IPS-20b (cell line): ENCODE measurements at regions not wholly inside any gene's neighbourhood (a gene's known extent, or its start where the extent isn't known, plus 50 kb on each side); places are given as distances from the start of the nearest gene placed in this dataset.
"Not testable (repeated sequence)": the region's sequence is repeated elsewhere in the genome, so short reads cannot be mapped to it uniquely, and the experiment has no call there.

Source experiments
- H3K27ac ChIP-seq: one replicate; pipeline ENCODE4 v1.5.1; 2013; ENCODE audit warnings: low read length
- H3K27me3 ChIP-seq: 2 replicates; pipeline ENCODE4 v1.6.1; 2013; ENCODE audit warnings: mild to moderate bottlenecking, low read length, inconsistent platforms; ENCODE audit not compliant: insufficient read depth
- H3K36me3 ChIP-seq: 2 replicates; pipeline ENCODE4 v1.6.1; 2013; ENCODE audit warnings: low read depth, mild to moderate bottlenecking, inconsistent platforms, low read length, moderate library complexity; ENCODE audit not compliant: insufficient read depth
- H3K4me1 ChIP-seq: 2 replicates; pipeline ENCODE4 v1.6.1; 2013; ENCODE audit warnings: mild to moderate bottlenecking, control low read depth, inconsistent platforms, low read length, moderate library complexity; ENCODE audit not compliant: insufficient read depth
- H3K4me3 ChIP-seq: 2 replicates; pipeline ENCODE4 v1.5.1; 2013; ENCODE audit warnings: mild to moderate bottlenecking, low read length, inconsistent platforms
- H3K9ac ChIP-seq: 2 replicates; pipeline ENCODE4 v1.6.1; 2013; ENCODE audit warnings: low read depth, mild to moderate bottlenecking, inconsistent platforms, low read length, moderate library complexity
- H3K9me3 ChIP-seq: 2 replicates; pipeline ENCODE4 v1.6.1; 2013; ENCODE audit warnings: mild to moderate bottlenecking, low read depth, low read length, inconsistent platforms; ENCODE audit not compliant: insufficient read depth

- H3K36me3 ChIP-seq, result no peaks in the 10 kb centered on the region
- H3K4me1 ChIP-seq, result peaks cover 14% of the 10 kb centered on the region
- no peaks in the 10 kb centered on the region for H3K9me3 ChIP-seq
- no peak overlapping the region for H3K9ac ChIP-seq
- H3K27me3 ChIP-seq, result no peaks in the 10 kb centered on the region
- no peak overlapping the region for H3K27ac ChIP-seq
- peak overlapping the region; percentile 23; the same call in 1 of the 2 replicates for H3K4me3 ChIP-seq
Measured at GRCh38 chr16:26598061-26598460, 468.7 kb upstream of the C16orf82 start.

- Histone ChIP-seq H3K27ac (no peak overlapping the region), H3K4me1 (peaks cover 14% of the 10 kb centered on the region), H3K9me3 (no peaks in the 10 kb centered on the region), H3K27me3 (no peaks in the 10 kb centered on the region), H3K9ac (0 out of 2 replicates have a peak overlapping the region, but pooled peaks have one; percentile 1), H3K4me3 (peak overlapping the region; percentile 3; the same call in 1 of the 2 replicates), H3K36me3 (no peaks in the 10 kb centered on the region)
Measured at GRCh38 chr16:26598998-26599784, 467.5 kb upstream of the C16orf82 start.

- Histone ChIP-seq H3K9ac (no peak overlapping the region), H3K36me3 (no peaks in the 10 kb centered on the region), H3K4me1 (peaks cover 14% of the 10 kb centered on the region), H3K4me3 (no peak overlapping the region), H3K9me3 (no peaks in the 10 kb centered on the region), H3K27me3 (no peaks in the 10 kb centered on the region), H3K27ac (no peak overlapping the region)
Measured at GRCh38 chr16:26599785-26600104, 467.0 kb upstream of the C16orf82 start.

- H3K27ac ChIP-seq, result no peak overlapping the region
- no peaks in the 10 kb centered on the region for H3K9me3 ChIP-seq
- H3K9ac ChIP-seq, result no peak overlapping the region
- peaks cover 14% of the 10 kb centered on the region for H3K4me1 ChIP-seq
- no peaks in the 10 kb centered on the region for H3K27me3 ChIP-seq
- no peaks in the 10 kb centered on the region for H3K36me3 ChIP-seq
- H3K4me3 ChIP-seq, result no peak overlapping the region
Measured at GRCh38 chr16:26601335-26601734, 465.4 kb upstream of the C16orf82 start.

- H3K27ac ChIP-seq, result no peak overlapping the region
- H3K4me1 ChIP-seq, result no peaks in the 10 kb centered on the region
- no peak overlapping the region for H3K9ac ChIP-seq
- H3K27me3 ChIP-seq, result no peaks in the 10 kb centered on the region; the same call in 1 of the 2 replicates
- no peak overlapping the region for H3K4me3 ChIP-seq
- no peaks in the 10 kb centered on the region for H3K36me3 ChIP-seq
- no peaks in the 10 kb centered on the region for H3K9me3 ChIP-seq
Measured at GRCh38 chr16:26605626-26606271, 461.0 kb upstream of the C16orf82 start.

- Histone ChIP-seq H3K4me1 (no peaks in the 10 kb centered on the region), H3K27me3 (no peaks in the 10 kb centered on the region; the same call in 1 of the 2 replicates), H3K4me3 (no peak overlapping the region), H3K27ac (no peak overlapping the region), H3K36me3 (no peaks in the 10 kb centered on the region), H3K9me3 (no peaks in the 10 kb centered on the region), H3K9ac (no peak overlapping the region)
Measured at GRCh38 chr16:26606381-26607150, 460.2 kb upstream of the C16orf82 start.

- Histone ChIP-seq H3K27me3 (no peaks in the 10 kb centered on the region; the same call in 1 of the 2 replicates), H3K9me3 (no peaks in the 10 kb centered on the region), H3K4me1 (no peaks in the 10 kb centered on the region), H3K9ac (no peak overlapping the region), H3K4me3 (no peak overlapping the region), H3K36me3 (no peaks in the 10 kb centered on the region), H3K27ac (no peak overlapping the region)
Measured at GRCh38 chr16:26614237-26614841, 452.4 kb upstream of the C16orf82 start.

- Histone ChIP-seq H3K4me1 (peaks cover 3% of the 10 kb centered on the region; the same call in 1 of the 2 replicates), H3K36me3 (no peaks in the 10 kb centered on the region), H3K4me3 (no peak overlapping the region), H3K9me3 (peaks cover 9% of the 10 kb centered on the region), H3K27ac (no peak overlapping the region), H3K27me3 (no peaks in the 10 kb centered on the region), H3K9ac (no peak overlapping the region)
Measured at GRCh38 chr16:26623442-26623841, 443.3 kb upstream of the C16orf82 start.

GRCh38 chr16:26627958-26628357 is 438.8 kb upstream of the C16orf82 start:
- peaks cover 36% of the 10 kb centered on the region for H3K9me3 ChIP-seq
- no peaks in the 10 kb centered on the region for H3K27me3 ChIP-seq
- no peaks in the 10 kb centered on the region for H3K36me3 ChIP-seq
- H3K27ac ChIP-seq, result no peak overlapping the region
- H3K4me3 ChIP-seq, result no peak overlapping the region
- H3K4me1 ChIP-seq, result peaks cover 3% of the 10 kb centered on the region; the same call in 1 of the 2 replicates
- no peak overlapping the region for H3K9ac ChIP-seq

GRCh38 chr16:26631365-26631764 is 435.4 kb upstream of the C16orf82 start:
- H3K9me3 ChIP-seq, result peaks cover 39% of the 10 kb centered on the region
- H3K4me1 ChIP-seq, result not testable (repeated sequence)

GRCh38 chr16:26642047-26642664 is 424.6 kb upstream of the C16orf82 start:
- Histone ChIP-seq H3K4me3 (no peak overlapping the region), H3K36me3 (no peaks in the 10 kb centered on the region), H3K4me1 (peaks cover 5% of the 10 kb centered on the region; the same call in 1 of the 2 replicates), H3K9ac (no peak overlapping the region), H3K9me3 (no peaks in the 10 kb centered on the region), H3K27ac (no peak overlapping the region), H3K27me3 (no peaks in the 10 kb centered on the region)

More at GRCh38 chr16:26631365-26631764, 435.4 kb upstream of the C16orf82 start:
- not testable (repeated sequence) for H3K27ac ChIP-seq, H3K4me3 ChIP-seq, H3K27me3 ChIP-seq, H3K36me3 ChIP-seq, H3K9ac ChIP-seq
